ENCODE measurements at regions not wholly inside any gene's neighbourhood (a gene's known extent, or its start where the extent isn't known, plus 50 kb on each side); places are given as distances from the start of the nearest gene placed in this dataset.

GRCh38 chr9:134227451-134228411 is 63.4 kb upstream of the RNU6ATAC start:
- TF ChIP-seq CTCF (IDR thresholded peaks at IDR 0.05; ENCODE audit: low read depth, low read length): no peak
- no peak for TF ChIP-seq EZH2phosphoT487 (IDR thresholded peaks at IDR 0.05; ENCODE audit: low read depth)
